Panc1 (cell line): ENCODE measurements at regions not wholly inside any gene's neighbourhood (a gene's known extent, or its start where the extent isn't known, plus 50 kb on each side); places are given as distances from the start of the nearest gene placed in this dataset.

Experiments used
- ATAC-seq: fragments of 200-7000 bp; cut with Tn5 transposase; 2 replicates; pipeline ENCODE4 v1.9.1; 2020; ENCODE audit warnings: mild to moderate bottlenecking, moderate library complexity
- BruUV-seq: library from RNA; stranded (reverse); fragments of 400-500 nt; replicated peaks from 2 replicates; lab custom pipeline; 2021; lab: Mats Ljungman, UMichigan
- CTCF ChIA-PET: fragments of 300-600 bp; sonication (Branson Sonifier 250); formaldehyde crosslinking; loops from one replicate; lab custom pipeline; 2022; ENCODE audit warnings: antibody characterized with exemption; lab: Charles Lee
- POLR2A ChIA-PET: fragments of 300-600 bp; sonication (Branson Sonifier 250); formaldehyde crosslinking; loops from one replicate; lab custom pipeline; 2022; ENCODE audit warnings: antibody characterized with exemption; lab: Charles Lee
- DNase-seq: peaks from one replicate; pipeline ENCODE4 v3.0.0-alpha.2; 2010; ENCODE audit warnings: low read depth, low spot score
- H3K27ac ChIP-seq: 2 replicates; pipeline ENCODE4 v1.5.1; 2011; ENCODE audit warnings: mild to moderate bottlenecking, low read length, inconsistent platforms
- H3K27me3 ChIP-seq: fragments of 200-500 bp; sonication (Bioruptor generic); 2 replicates; pipeline ENCODE4 v1.6.0; 2014; ENCODE audit warnings: low read length, inconsistent platforms; ENCODE audit not compliant: control insufficient read depth, insufficient read depth
- H3K36me3 ChIP-seq: fragments of 200-500 bp; sonication (Bioruptor generic); 2 replicates; pipeline ENCODE4 v1.5.1; 2014; ENCODE audit warnings: inconsistent platforms, mild to moderate bottlenecking, low read length, moderate library complexity; ENCODE audit not compliant: control insufficient read depth, insufficient read depth
- H3K4me1 ChIP-seq: 2 replicates; pipeline ENCODE4 v1.5.1; 2011; ENCODE audit warnings: inconsistent platforms, mild to moderate bottlenecking, low read length, moderate library complexity; ENCODE audit not compliant: control insufficient read depth, insufficient read depth
- H3K4me3 ChIP-seq, 2 experiments: 2 replicates each; pipeline ENCODE4 v1.5.1; 2011 to 2012; ENCODE audit warnings: low read depth in 2 of 2, low read length in 2 of 2, mild to moderate bottlenecking in 2 of 2, inconsistent platforms in 1 of 2, moderate library complexity in 1 of 2
- H3K9me3 ChIP-seq: fragments of 200-500 bp; sonication (Bioruptor generic); 2 replicates; pipeline ENCODE4 v1.5.1; 2014; ENCODE audit warnings: low read depth, mild to moderate bottlenecking, inconsistent platforms, low read length, moderate library complexity; ENCODE audit not compliant: control insufficient read depth, insufficient read depth
- POLR2AphosphoS5 ChIP-seq: IDR thresholded peaks from 2 replicates; pipeline ENCODE4 v1.6.1; 2012; ENCODE audit warnings: mild to moderate bottlenecking, low read depth, low read length, moderate library complexity
- SIN3A ChIP-seq: IDR thresholded peaks from 2 replicates; pipeline ENCODE4 v1.6.1; 2012; ENCODE audit warnings: low read depth, mild to moderate bottlenecking, low read length, moderate library complexity, borderline replicate concordance; ENCODE audit not compliant: insufficient read depth
- TCF7L2 ChIP-seq: IDR thresholded peaks from 2 replicates; pipeline ENCODE4 v1.6.1; 2011; ENCODE audit warnings: mild to moderate bottlenecking, low read depth, low read length, inconsistent platforms
- in situ Hi-C: cut with HindIII; loops from 2 replicates; pipeline ENCODE4 v1.10.0; 2016; ENCODE audit warnings: low sequenced_read_pairs, low pct_unique_long_range_greater_than_20kb
- intact Hi-C: fragments of 100-400 bp; cut with micrococcal nuclease; formaldehyde crosslinking; loops from one replicate; pipeline ENCODE4 v1.10.0; 2022; ENCODE audit not compliant: unreplicated experiment
- TF ChIP-seq, protein P1 (sequence below), 2 experiments: IDR thresholded peaks; 2 replicates each; pipeline ENCODE4 v1.6.1; 2011 to 2012; ENCODE audit warnings: low read depth in 2 of 2, control low read depth in 1 of 2, low read length in 1 of 2, mild to moderate bottlenecking in 1 of 2, moderate library complexity in 1 of 2; ENCODE audit not compliant: insufficient read depth in 1 of 2
- TF ChIP-seq, protein P2 (sequence below): fragments of 450-650 bp; IDR thresholded peaks from 2 replicates; pipeline ENCODE4 v1.5.1; 2017; ENCODE audit warnings: mild to moderate bottlenecking

DNA sequence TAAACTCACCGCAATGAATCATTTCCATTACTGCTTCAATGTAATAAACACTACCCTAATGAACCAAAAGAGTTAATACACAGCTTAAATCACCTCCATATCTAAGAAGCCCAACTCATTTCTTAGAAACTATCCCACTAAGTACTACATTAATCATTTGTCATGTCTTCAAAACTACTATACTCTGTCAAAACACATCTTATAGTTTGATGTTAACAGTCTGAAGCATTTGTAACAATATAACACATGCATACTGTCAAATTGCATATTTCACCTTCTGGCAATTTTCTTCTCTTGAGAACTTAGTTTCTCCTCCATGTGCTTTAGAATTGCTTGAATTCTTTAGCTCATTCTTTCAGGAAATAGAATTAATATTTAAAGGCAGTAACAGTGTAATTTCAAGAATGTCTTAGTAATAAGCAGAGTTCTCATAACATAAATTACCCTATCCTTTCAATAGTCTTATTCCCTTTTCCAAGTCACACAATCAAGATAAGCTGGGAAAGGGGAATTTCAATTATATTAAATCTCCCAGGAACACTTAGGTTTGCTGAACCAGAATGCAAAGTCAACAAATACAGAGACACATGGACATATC, 199.7 kb downstream of the ATPSCKMT start:
- TF ChIP-seq POLR2AphosphoS5 = no peak
- no peak for TF ChIP-seq TCF7L2
- no peak for TF ChIP-seq SIN3A
- TF ChIP-seq, protein P1, sequence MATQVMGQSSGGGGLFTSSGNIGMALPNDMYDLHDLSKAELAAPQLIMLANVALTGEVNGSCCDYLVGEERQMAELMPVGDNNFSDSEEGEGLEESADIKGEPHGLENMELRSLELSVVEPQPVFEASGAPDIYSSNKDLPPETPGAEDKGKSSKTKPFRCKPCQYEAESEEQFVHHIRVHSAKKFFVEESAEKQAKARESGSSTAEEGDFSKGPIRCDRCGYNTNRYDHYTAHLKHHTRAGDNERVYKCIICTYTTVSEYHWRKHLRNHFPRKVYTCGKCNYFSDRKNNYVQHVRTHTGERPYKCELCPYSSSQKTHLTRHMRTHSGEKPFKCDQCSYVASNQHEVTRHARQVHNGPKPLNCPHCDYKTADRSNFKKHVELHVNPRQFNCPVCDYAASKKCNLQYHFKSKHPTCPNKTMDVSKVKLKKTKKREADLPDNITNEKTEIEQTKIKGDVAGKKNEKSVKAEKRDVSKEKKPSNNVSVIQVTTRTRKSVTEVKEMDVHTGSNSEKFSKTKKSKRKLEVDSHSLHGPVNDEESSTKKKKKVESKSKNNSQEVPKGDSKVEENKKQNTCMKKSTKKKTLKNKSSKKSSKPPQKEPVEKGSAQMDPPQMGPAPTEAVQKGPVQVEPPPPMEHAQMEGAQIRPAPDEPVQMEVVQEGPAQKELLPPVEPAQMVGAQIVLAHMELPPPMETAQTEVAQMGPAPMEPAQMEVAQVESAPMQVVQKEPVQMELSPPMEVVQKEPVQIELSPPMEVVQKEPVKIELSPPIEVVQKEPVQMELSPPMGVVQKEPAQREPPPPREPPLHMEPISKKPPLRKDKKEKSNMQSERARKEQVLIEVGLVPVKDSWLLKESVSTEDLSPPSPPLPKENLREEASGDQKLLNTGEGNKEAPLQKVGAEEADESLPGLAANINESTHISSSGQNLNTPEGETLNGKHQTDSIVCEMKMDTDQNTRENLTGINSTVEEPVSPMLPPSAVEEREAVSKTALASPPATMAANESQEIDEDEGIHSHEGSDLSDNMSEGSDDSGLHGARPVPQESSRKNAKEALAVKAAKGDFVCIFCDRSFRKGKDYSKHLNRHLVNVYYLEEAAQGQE (IDR thresholded peaks at IDR 0.05; ENCODE audit: insufficient read depth in 1 of 2, low read depth in 2 of 2, low read length in 1 of 2) = no peak
- TF ChIP-seq, protein P2, sequence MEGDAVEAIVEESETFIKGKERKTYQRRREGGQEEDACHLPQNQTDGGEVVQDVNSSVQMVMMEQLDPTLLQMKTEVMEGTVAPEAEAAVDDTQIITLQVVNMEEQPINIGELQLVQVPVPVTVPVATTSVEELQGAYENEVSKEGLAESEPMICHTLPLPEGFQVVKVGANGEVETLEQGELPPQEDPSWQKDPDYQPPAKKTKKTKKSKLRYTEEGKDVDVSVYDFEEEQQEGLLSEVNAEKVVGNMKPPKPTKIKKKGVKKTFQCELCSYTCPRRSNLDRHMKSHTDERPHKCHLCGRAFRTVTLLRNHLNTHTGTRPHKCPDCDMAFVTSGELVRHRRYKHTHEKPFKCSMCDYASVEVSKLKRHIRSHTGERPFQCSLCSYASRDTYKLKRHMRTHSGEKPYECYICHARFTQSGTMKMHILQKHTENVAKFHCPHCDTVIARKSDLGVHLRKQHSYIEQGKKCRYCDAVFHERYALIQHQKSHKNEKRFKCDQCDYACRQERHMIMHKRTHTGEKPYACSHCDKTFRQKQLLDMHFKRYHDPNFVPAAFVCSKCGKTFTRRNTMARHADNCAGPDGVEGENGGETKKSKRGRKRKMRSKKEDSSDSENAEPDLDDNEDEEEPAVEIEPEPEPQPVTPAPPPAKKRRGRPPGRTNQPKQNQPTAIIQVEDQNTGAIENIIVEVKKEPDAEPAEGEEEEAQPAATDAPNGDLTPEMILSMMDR = no peak
- in situ Hi-C loops (no loop called here), intact Hi-C loops (no loop called here)
- ATAC-seq (no peak), DNase-seq (no peak)
- CTCF ChIA-PET = no interaction called here
- H3K27ac ChIP-seq = no peak overlapping the region
- no peaks in the 10 kb centered on the region for H3K4me1 ChIP-seq
- no peaks in the 10 kb centered on the region for H3K36me3 ChIP-seq
- H3K4me3 ChIP-seq = no peak overlapping the region
- no TSS peak for BruUV-seq
- no peaks in the 10 kb centered on the region for H3K9me3 ChIP-seq
- POLR2A ChIA-PET = no interaction called here
- no peaks in the 10 kb centered on the region; the same call in 1 of the 2 replicates for H3K27me3 ChIP-seq

DNA sequence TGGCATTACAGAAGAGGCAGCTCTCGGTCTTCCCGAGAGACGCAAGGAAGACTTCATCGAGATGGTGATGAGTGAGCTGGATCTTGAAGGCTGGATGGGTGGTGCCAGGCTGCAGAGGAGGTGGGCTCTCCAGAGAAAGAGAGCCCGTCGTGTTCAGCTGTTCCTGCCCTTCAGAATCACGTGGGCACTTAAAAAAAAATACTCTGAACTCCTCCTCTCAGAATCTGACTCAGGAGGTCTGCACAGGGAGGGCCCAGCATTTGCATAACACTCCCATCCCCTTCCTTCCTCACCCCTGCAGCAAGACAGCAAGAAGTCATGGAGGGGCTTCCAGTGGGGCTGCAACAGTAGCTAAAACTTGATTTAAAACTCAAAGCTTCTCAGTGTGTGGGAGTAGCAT, 203.0 kb downstream of the ATPSCKMT start:
- no TSS peak for BruUV-seq
- ChIA-PET POLR2A (no interaction called here), CTCF (no interaction called here)
- Histone ChIP-seq H3K4me3 (no peak overlapping the region), H3K27ac (no peak overlapping the region), H3K27me3 (no peaks in the 10 kb centered on the region; the same call in 1 of the 2 replicates), H3K4me1 (no peaks in the 10 kb centered on the region), H3K36me3 (no peaks in the 10 kb centered on the region), H3K9me3 (no peaks in the 10 kb centered on the region)
- DNase-seq (no peak), ATAC-seq (no peak)
- intact Hi-C loops = no loop called here
- in situ Hi-C loops = no loop called here
- TF ChIP-seq POLR2AphosphoS5 = no peak
- no peak for TF ChIP-seq TCF7L2
- TF ChIP-seq, protein P2 = no peak
- TF ChIP-seq, protein P1 (IDR thresholded peaks at IDR 0.05; ENCODE audit: insufficient read depth in 1 of 2, low read depth in 2 of 2, low read length in 1 of 2) = no peak
- no peak for TF ChIP-seq SIN3A
